HG03045 (cell line): ENCODE measurements at regions not wholly inside any gene's neighbourhood (a gene's known extent, or its start where the extent isn't known, plus 50 kb on each side); places are given as distances from the start of the nearest gene placed in this dataset.
"Not testable (repeated sequence)": the region's sequence is repeated elsewhere in the genome, so short reads cannot be mapped to it uniquely, and the experiment has no call there.

ENCODE experiments used
- ATAC-seq: cut with Tn5 transposase; IDR thresholded peaks from one replicate; pipeline ENCODE4 v1.9.1; 2021; ENCODE audit warnings: mild to moderate bottlenecking, moderate library complexity; ENCODE audit not compliant: unreplicated experiment

DNA sequence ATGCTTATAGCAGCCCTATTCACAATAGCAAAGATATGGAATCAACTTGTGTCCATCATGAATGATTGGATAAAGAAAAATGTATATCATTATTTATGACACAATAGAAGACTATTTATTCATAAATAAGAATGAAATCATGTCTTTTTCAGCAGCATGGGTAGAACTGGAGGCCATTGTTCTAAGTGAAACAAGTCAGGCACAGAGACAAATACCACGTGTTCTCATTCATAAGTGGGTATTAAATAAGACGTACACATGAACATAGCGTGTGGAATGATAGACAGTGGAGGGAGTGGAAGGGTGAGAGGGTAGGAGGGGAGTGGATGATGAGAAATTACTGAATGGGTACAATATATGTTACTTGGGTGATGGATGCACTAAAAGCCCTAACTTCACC, 762.4 kb downstream of the REEP3 start:
- ATAC-seq: no peak

DNA sequence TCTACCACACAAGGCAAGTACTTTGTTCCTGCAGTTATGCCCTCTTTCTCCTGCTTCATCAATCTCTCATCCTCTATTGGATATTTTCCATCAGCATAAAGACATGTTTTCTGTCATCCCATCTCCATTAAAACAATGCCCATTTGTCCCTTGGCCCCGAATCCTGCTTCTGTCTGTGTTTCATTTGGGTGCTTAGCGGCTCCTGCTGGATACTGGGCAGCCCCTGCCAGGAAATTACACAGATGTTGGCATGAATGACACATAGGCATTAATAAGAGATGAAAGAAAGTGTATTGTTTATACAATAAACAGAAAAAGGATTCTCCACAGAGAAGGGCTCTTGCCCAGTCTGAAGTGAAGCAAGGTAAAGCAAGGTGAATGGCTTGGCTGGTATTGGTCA, 765.3 kb downstream of the REEP3 start:
- no peak for ATAC-seq

DNA sequence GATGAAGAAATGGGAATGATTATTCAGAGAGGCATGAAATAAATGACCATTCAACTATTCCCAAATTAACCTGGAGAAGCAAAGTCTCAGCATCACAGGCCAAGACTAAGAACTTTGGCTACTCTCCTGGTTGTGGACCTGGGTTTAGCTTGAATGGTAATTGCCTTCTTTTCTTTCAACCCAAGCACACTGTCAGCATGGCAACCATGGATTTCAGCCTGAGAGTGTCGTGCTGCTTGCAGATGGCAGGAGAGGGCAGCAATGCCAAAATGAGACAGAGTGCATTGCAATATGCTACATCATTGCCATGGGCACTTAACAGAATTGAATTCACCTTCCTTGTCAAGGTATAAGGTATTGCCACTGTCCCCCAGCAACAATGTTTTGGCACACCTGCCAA, 767.2 kb downstream of the REEP3 start:
- ATAC-seq: no peak

DNA sequence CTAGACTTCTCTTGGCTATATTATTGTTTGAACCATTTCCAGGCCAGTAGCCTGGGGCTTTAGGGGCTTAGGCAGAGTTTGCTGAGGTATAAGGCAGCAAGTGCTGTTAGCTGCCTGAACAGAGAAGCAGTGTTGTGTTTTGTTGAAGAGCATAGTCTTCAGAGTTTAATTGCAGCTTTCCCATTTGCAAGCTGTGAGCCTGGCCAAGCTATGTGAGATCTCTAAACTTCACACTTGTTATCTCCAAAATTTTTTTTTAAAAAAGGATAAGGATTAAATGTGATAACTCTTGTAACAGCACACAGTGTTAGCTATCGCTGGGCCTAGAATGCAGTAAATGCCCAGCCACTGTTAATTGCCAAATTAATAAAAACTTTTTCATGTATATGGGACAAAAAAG, 782.4 kb downstream of the REEP3 start:
- ATAC-seq: no peak

DNA sequence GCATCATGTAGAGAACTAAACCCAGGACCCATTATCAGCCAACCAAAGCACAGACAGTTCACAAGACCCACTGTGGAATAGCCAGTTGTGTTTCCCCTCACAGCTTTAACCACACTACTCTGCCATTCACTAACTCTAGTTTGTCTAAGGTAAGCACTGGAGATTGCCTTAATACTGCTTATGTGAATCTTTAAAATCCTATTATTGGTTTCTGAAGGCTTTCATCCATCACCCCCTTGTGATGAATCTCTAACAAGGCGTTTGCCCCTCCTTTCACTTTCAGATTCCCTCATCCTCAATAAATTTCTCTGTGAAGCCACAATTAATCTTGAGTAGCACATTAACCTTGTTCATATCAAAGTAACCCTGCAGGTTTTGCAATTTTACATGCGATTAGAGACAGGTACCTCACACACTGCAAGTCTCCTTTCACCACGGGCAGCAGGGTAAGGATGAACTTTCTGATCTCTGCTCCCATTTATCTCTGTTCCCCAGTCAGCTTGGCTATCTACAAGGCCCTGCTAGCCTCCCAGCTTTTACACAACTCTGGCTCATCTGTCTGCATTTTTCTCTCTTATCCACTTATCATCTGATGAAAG, 785.6 kb downstream of the REEP3 start:
- no peak for ATAC-seq

DNA sequence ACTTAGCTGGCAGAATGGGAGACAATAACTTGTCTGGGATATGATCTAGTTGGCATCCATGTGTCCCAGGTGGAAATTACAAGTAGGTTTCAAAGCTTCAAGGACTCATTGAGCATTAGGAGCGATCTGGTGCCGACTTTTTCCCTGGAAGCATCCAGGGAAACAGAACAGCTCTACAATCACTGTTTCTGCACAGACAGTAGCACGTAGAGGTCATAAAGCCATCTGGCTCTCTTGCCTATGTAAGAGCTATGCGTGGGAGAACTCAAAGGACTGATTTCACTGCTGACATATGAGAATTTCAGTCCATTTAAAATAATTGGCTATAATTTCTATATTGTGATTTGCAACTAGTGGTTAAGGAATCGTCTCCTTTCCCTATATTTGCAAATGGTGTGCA, 791.7 kb downstream of the REEP3 start:
- ATAC-seq: no peak

DNA sequence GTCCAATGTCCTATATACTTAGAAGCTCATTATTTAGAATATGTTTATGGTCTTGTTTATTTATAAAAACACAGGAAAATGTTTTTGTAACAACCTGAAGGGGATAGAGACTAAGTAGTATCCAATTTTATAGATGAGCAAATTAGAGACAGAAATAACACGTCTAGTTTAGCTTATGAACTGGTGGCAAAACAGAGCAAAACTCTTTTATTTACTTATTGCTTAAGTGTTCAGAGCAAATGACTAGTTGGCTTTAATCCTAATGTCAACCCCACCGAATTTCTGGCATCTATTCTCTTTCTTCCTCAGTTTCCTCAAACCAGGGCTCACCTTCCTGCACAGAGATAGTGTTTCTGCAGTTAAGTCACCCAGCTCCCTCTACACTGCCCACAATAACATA, 792.8 kb downstream of the REEP3 start:
- no peak for ATAC-seq

DNA sequence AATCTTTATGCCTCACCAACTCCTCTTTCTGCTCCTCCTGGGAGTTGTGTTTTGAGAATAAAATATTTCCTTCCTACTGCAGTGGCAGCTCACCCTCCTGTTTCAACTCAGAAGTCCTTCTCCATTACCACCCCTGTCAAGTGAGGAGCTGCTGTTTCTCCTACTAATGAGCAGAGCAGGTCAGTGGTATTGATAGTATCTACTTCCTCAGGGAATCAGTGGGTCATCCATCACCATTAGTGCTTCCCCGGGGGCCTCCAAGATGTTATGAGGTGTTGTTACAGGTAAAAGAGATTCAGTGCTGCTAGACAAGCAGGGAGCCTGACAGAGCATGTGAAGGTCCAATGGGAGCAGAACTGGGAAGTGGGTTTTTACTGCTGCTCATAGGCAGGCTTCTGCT, 795.2 kb downstream of the REEP3 start:
- no peak for ATAC-seq

DNA sequence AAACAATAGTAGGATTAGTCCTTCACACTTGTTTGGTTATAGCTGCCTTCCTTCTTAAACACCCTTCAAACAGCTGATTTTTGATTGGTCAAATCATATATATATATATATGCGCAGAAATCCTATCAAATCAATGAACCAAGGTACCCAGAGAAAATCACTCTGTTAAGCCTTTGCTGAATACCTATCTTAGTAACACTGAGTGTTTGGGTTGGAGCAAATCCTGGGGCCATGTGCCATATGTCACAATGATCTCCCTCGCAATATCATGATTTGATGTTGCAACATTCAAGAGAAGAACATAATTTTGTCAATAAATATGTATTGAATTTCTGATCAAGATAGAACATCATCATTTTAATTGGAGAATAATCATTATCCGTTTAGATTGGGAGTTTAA, 795.6 kb downstream of the REEP3 start:
- no peak for ATAC-seq

DNA sequence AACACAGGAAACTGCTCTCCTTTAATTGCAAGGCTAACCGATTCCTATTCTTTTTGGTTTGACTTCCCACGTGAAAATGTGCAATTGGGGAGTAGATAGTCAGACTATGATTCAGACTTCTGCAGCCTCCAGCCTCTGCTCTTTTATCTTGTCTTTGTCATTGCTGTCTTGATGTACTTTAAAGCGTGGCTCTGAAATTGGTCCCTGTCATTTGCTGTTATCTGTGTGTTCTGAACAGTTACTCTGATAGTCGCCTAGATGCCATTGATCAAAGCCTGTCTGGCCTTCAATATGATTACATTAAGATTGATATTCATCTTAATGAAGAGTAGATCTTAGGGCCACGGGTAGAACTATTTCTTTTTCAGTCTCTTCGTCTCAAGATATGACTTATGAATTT, 799.2 kb downstream of the REEP3 start:
- no peak for ATAC-seq

DNA sequence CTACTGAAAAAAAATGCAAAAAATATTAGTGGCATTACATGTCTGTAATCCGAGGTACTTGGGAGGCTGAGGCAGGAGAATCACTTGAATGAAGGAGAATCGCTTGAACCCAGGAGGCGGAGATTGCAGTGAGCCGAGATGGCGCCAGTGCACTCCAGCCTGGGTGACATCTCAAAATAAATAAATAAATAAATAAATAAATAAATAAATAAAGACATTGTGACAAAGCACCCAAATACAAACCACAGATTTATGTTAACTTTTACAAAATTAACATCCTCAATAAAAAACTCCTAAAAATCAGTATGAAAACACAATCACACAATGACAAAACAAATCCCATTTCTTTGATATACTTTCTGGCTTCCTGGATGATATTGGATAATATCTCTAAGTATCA, 808.3 kb downstream of the REEP3 start:
- no peak for ATAC-seq

DNA sequence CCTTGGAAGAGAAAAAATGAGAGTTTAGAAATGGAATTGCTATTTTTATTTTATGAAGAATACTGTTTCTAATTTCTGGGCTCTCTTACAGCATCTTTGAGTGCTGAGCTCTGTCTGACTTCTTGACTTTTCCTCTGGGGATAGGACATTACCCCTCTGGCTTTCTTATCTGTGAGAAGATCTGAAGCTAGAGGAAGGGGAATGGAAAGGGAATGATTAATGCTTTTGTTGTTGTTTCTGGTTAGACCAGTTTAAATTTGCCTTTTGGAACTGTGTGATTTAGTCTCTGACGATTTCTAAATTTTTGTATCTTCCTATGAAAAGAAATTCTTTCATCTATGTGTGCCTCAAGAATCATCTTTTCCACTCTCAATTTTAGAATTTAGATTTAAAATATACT, 811.4 kb downstream of the REEP3 start:
- ATAC-seq: no peak

DNA sequence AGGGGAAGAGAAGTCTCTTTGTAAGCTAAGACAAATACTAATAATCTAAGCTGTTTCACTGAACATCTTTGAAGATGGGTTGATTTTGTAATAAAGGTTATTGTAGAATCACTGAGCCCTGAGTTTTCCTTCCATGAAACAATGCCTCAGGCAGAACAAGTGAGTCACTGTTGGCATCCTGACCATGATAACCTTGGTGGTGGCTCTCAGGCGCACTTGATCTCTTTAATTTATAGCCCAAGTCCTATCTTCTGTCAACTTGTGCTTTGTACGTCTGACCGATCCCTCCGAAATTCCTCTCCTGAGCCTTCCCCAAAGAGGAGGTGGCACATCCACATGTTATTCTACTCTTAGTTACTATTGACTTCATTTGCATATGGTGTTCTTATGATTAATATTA, 812.9 kb downstream of the REEP3 start:
- no peak for ATAC-seq

DNA sequence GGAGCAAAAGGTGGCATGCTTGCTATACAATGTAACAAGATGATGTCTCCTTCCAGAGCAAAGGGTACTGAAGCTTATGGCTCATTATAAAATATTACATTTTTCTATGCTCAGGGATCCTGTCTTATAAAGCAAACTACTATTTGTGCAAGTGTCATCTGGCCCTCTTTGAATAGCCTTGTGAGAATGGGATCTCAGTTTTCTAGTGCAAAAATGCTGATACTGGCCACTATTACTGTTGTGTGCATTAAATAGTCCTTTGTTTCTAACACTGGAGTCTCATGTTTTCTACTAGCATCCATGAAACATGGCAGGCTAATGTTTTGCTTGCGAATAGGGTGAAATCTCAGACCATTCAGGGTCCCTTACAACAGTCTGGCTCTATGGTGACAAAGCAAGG, 823.0 kb downstream of the REEP3 start:
- ATAC-seq: no peak

DNA sequence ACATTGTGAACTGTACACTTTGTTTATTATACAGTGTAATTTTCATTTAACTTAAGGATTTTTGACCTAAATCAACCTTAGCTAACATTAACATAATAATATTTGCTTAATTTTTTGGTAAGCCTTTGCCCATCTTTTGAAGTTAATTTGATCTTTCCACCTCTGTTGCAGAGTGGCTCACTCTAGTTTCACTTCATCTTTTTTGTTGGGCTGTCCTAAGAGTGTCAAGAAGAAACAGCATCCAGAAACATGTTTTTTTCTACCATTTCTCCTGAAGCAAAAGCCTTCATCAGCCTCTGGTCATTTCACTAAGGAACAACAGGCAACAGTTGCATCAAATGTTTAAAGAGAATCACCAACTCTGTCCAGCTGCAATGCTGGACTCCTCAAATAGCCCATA, 824.7 kb downstream of the REEP3 start:
- no peak for ATAC-seq

DNA sequence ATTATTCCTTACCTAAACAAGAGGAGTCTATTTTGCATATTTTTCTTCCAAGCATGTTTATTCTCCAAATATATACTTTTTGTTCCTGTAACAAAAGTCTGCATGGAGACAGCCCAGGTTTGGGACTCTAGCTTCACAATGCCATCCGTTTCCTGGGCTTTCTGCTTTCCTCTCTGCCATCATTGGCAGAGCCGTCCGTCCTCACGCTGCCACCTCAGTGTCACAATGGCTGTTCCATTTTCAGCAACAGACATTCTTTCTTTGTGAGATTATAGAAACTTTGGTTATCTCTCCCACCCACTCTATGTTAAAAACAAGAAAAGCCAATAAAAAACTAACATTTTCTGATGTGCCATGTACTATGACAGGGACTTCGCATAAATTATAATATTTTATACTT, 825.2 kb downstream of the REEP3 start:
- ATAC-seq: no peak

DNA sequence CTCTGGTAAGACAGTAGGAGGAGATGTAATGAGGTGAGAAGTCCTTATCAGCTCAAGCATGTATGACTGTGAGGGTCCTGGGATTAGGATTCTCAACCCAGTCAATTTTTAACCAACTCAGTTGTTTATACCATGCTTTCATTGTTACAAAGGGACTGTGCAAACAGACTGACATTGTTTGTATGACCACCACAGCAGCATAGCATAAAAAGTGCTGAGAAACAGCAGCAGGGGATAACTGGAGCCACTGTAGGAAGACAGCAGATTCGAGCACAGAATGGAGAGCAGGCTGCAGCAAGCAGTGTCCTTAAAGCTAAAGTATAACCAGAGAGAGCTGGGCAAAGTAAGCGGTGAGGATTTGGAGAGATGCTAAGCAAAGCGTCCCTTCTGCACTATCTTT, 829.5 kb downstream of the REEP3 start:
- no peak for ATAC-seq

DNA sequence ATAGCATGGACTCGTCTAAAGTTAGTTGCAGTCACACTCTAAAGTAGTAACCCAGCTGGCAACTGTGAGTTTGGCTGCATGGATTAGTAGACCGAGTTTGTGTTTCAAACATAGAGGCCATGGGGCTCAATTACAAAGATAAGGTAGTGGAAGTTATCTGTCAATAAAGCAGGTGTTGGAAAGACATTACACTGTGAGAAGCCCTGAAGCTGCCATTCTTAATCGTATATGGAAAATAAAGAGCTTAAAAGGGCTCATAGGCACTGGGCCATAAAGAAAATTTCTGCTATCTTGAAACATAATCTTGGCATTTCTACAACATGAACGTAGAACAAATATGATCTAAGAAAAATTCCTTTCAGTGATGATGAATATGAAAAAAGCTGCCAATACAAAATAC, 837.7 kb downstream of the REEP3 start:
- no peak for ATAC-seq

DNA sequence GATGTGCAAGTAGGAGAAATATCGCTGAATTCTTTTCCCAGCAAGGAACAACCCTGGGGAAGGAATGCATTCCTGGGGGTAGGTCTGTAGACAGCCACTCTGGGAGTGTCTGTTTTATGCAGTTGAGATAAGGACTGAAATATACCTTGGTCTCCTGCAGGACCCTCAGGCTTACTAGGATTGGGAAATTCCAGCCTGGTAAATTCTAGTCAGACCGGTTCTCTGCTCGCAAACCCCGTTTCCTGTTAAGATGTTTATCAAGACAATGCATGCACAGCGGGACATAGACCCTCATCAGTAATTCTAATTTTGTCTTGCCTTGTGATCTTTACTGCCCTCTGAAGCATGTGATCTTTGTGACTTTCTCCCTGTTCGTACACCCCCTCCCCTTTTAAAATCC, 839.0 kb downstream of the REEP3 start:
- ATAC-seq: not testable (repeated sequence)

DNA sequence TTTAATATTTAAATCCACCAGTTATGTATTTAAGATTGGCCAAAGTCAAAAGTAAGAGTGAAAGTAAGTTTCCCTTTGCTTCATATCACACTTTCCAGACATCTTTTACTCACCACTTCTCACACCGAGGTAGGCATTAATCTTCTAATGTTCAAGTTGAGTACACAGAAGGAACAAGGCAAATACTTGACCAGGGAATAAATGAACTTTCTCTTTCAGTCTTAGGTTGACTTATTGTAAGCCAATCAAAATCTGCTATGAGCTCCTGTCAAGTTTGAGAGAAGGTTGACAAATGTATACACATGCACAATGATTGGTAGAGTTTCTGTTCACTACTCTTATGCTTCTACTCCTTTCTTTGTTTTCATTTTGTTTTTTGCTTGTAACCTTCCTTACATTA, 842.5 kb downstream of the REEP3 start:
- no peak for ATAC-seq

DNA sequence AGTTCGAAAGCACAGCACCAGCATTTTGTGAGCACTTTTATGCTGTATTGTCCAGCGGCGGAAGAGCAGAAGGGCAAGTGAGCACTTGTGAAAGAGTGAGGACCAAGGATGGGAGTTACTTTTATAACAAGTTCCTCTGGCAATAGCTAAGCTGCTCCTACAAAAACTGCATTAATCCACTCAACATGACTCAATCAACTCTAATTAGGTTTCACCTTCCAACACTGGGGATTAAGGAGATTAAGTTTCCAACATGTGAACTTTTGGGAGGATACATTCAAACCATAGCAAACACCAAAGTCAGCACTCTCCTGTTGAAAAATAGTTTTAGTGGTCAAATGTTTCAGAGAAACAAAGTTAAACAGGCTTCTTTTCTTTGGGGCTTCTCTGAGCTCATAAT, 844.5 kb downstream of the REEP3 start:
- no peak for ATAC-seq

DNA sequence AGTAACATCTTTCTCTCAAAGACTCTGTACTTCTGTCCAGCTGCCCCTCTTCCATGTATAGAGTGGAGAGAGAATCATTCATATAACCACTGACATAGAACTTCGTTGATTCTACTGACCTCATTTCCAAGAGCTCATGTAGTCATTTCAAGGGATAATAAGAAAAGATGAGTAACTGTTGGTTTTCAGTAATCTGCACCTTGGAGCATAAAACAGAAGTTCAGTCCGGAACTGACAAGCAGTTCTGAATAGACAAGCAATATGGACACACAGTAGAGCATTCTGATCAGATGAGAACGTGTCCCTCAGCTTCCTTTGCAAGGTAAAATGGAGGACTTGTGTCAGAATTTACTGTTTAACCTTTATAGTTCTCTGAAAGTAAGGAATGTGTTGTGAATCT, 847.1 kb downstream of the REEP3 start:
- no peak for ATAC-seq

DNA sequence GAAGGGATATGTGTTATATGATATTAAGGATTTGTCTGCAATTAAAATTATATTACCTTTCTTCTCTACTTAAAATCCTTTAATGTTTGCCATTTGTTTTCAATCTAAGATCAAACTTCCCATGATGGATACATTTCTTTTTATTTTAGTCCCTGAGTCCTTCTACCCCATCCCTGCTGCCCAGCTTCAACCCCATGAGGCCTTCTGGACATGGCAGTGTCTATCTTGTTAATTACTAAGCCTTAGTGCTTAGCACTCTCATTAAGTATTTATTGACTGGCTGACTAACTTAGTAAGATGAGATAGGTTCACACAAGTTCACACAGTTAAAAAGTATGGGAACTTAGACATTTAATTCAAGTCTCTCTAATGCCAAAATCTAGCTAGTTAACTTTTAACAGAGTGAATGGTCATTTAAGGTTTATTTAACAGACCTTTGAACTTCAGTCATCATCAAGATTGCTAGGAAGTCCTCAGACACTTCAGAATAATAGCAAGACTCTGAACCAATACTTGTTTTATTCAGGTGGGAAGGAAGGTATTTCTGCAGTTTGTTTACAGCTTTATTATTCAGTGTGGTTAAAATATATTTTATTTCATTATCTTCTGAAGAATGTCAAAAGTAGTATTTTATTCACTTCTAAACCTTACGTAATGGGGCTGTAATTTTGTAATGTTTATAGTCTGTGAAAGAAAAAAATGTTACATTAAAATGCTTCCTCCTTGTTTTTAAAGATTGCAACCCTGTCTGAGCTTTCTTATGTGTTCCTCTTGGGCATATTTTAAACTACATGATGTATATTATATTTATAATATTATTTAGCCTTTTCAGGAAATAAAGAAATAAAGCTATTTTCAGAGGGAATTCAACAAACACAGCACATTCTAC, 848.9 kb downstream of the REEP3 start:
- ATAC-seq: no peak
